ENCODE measurements at regions not wholly inside any gene's neighbourhood (a gene's known extent, or its start where the extent isn't known, plus 50 kb on each side); places are given as distances from the start of the nearest gene placed in this dataset.

GRCh38 chr6:135616655-135617054 is 119.1 kb upstream of the AHI1 start:
- H3K36me3 ChIP-seq (ENCODE audit: insufficient read depth): no peaks in the 10 kb centered on the region
- no peak overlapping the region for H3K9ac ChIP-seq
- TF ChIP-seq CTCF (conservative IDR thresholded peaks at IDR 0.05; ENCODE audit: low read depth, low read length): no peak
- no peaks in the 10 kb centered on the region for H3K4me1 ChIP-seq (ENCODE audit: low read depth, poor library complexity, severe bottlenecking)
- H3K79me2 ChIP-seq (ENCODE audit: insufficient read depth, low read depth): no peaks in the 10 kb centered on the region
- H3K27me3 ChIP-seq (ENCODE audit: insufficient read depth, low read depth): no peaks in the 10 kb centered on the region
- H3K4me3 ChIP-seq (IDR thresholded peaks at IDR 0.05; ENCODE audit: insufficient read depth, low read depth, low read length): no peak overlapping the region
- H4K20me1 ChIP-seq (ENCODE audit: insufficient read depth): no peaks in the 10 kb centered on the region
- no peak overlapping the region for H2AFZ ChIP-seq (ENCODE audit: low read depth)
- H3K27ac ChIP-seq: no peak overlapping the region
- H3K4me2 ChIP-seq: no peak overlapping the region

- Histone ChIP-seq H4K20me1 (ENCODE audit: insufficient read depth) (no peaks in the 10 kb centered on the region), H3K9ac (no peak overlapping the region), H3K36me3 (ENCODE audit: insufficient read depth) (no peaks in the 10 kb centered on the region), H3K27me3 (ENCODE audit: insufficient read depth, low read depth) (no peaks in the 10 kb centered on the region), H2AFZ (ENCODE audit: low read depth) (no peak overlapping the region), H3K79me2 (ENCODE audit: insufficient read depth, low read depth) (no peaks in the 10 kb centered on the region), H3K4me3 (IDR thresholded peaks at IDR 0.05; ENCODE audit: insufficient read depth, low read depth, low read length) (no peak overlapping the region), H3K4me2 (no peak overlapping the region), H3K4me1 (ENCODE audit: low read depth, poor library complexity, severe bottlenecking) (no peaks in the 10 kb centered on the region), H3K27ac (no peak overlapping the region)
- no peak for TF ChIP-seq CTCF (conservative IDR thresholded peaks at IDR 0.05; ENCODE audit: low read depth, low read length)
Measured at GRCh38 chr6:135617222-135617621, 119.7 kb upstream of the AHI1 start.

GRCh38 chr6:135622081-135622480 is 124.5 kb upstream of the AHI1 start:
- H3K36me3 ChIP-seq (ENCODE audit: insufficient read depth): no peaks in the 10 kb centered on the region
- TF ChIP-seq CTCF (conservative IDR thresholded peaks at IDR 0.05; ENCODE audit: low read depth, low read length): no peak
- no peak overlapping the region for H3K4me2 ChIP-seq

GRCh38 chr6:135623979-135624378 is 126.4 kb upstream of the AHI1 start:
- Histone ChIP-seq H3K9ac (no peak overlapping the region), H3K4me2 (no peak overlapping the region)
- TF ChIP-seq CTCF (conservative IDR thresholded peaks at IDR 0.05; ENCODE audit: low read depth, low read length): no peak

More at GRCh38 chr6:135622081-135622480, 124.5 kb upstream of the AHI1 start:
- Histone ChIP-seq H2AFZ (ENCODE audit: low read depth) (no peak overlapping the region), H3K27ac (no peak overlapping the region), H3K4me3 (IDR thresholded peaks at IDR 0.05; ENCODE audit: insufficient read depth, low read depth, low read length) (no peak overlapping the region), H3K27me3 (ENCODE audit: insufficient read depth, low read depth) (no peaks in the 10 kb centered on the region), H3K9ac (no peak overlapping the region), H3K79me2 (ENCODE audit: insufficient read depth, low read depth) (no peaks in the 10 kb centered on the region), H4K20me1 (ENCODE audit: insufficient read depth) (no peaks in the 10 kb centered on the region), H3K4me1 (ENCODE audit: low read depth, poor library complexity, severe bottlenecking) (no peaks in the 10 kb centered on the region)

More at GRCh38 chr6:135623979-135624378, 126.4 kb upstream of the AHI1 start:
- Histone ChIP-seq H3K4me3 (IDR thresholded peaks at IDR 0.05; ENCODE audit: insufficient read depth, low read depth, low read length) (no peak overlapping the region), H3K27me3 (ENCODE audit: insufficient read depth, low read depth) (no peaks in the 10 kb centered on the region), H4K20me1 (ENCODE audit: insufficient read depth) (no peaks in the 10 kb centered on the region), H3K79me2 (ENCODE audit: insufficient read depth, low read depth) (no peaks in the 10 kb centered on the region), H2AFZ (ENCODE audit: low read depth) (no peak overlapping the region), H3K27ac (no peak overlapping the region), H3K4me1 (ENCODE audit: low read depth, poor library complexity, severe bottlenecking) (no peaks in the 10 kb centered on the region), H3K36me3 (ENCODE audit: insufficient read depth) (no peaks in the 10 kb centered on the region)
